GM12878 (cell line): ENCODE measurements at regions not wholly inside any gene's neighbourhood (a gene's known extent, or its start where the extent isn't known, plus 50 kb on each side); places are given as distances from the start of the nearest gene placed in this dataset.

ENCODE experiments used
- ELK1 ChIP-seq: IDR thresholded peaks from 2 replicates; pipeline ENCODE4 v1.6.1; 2012; ENCODE audit warnings: low read depth, low read length, improper control_type of control experiment
- MEF2A ChIP-seq: IDR thresholded peaks from 2 replicates; pipeline ENCODE4 v1.6.1; 2011; ENCODE audit warnings: low read depth, mild to moderate bottlenecking, low read length, moderate library complexity; ENCODE audit not compliant: insufficient read depth
- PAX8 ChIP-seq: fragments of 450-650 bp; IDR thresholded peaks from 2 replicates; pipeline ENCODE4 v1.6.1; 2017; ENCODE audit warnings: mild to moderate bottlenecking, moderate library complexity
- POLR2AphosphoS2 ChIP-seq: IDR thresholded peaks from 2 replicates; pipeline ENCODE4 v1.6.1; 2011; ENCODE audit warnings: low read depth, mild to moderate bottlenecking, low read length, improper control_type of control experiment, moderate library complexity
- SMC3 ChIP-seq: IDR thresholded peaks from 2 replicates; pipeline ENCODE4 v1.6.1; 2011; ENCODE audit warnings: low read length, improper control_type of control experiment, borderline replicate concordance
- SP1 ChIP-seq: IDR thresholded peaks from one replicate; pipeline ENCODE4 v1.6.1; 2011; ENCODE audit warnings: low read depth, low read length
- SPI1 ChIP-seq: IDR thresholded peaks from 2 replicates; pipeline ENCODE4 v1.6.1; 2011; ENCODE audit warnings: low read depth, mild to moderate bottlenecking, low read length, moderate library complexity, borderline replicate concordance; ENCODE audit not compliant: insufficient read depth
- TCF12 ChIP-seq: IDR thresholded peaks from 2 replicates; pipeline ENCODE4 v1.6.1; 2011; ENCODE audit warnings: low read depth, mild to moderate bottlenecking, low read length
- ZBTB33 ChIP-seq: fragments of 450-650 bp; IDR thresholded peaks from 2 replicates; pipeline ENCODE4 v1.6.1; 2017; ENCODE audit warnings: mild to moderate bottlenecking

GRCh38 chr3:5304188-5304587 is 116.7 kb downstream of the EDEM1 start (continued):
- TF ChIP-seq ZBTB33: no peak
- TF ChIP-seq ELK1: no peak
- TF ChIP-seq POLR2AphosphoS2: no peak
- TF ChIP-seq PAX8: no peak
- TF ChIP-seq SPI1: no peak
- TF ChIP-seq MEF2A: no peak
- no peak for TF ChIP-seq TCF12
- no peak for TF ChIP-seq SP1
- TF ChIP-seq SMC3: no peak
